ENCODE measurements at regions not wholly inside any gene's neighbourhood (a gene's known extent, or its start where the extent isn't known, plus 50 kb on each side); places are given as distances from the start of the nearest gene placed in this dataset.

GRCh38 chrX:131818297-131818936 lies 204.7 kb upstream of the STK26 start:
- Histone ChIP-seq H3K9me3 (ENCODE audit: control insufficient read depth in 1 of 2, insufficient read depth in 1 of 2, low read depth in 1 of 2, low read length in 2 of 2) (no peaks in the 10 kb centered on the region), H3K9me2 (ENCODE audit: insufficient read depth) (no peaks in the 10 kb centered on the region), H4K20me1 (ENCODE audit: insufficient read depth) (no peaks in the 10 kb centered on the region), H3K36me3 (ENCODE audit: control insufficient read depth in 1 of 2, insufficient read depth in 2 of 2, low read length in 2 of 2) (0 out of 4 replicates have a peak, but pooled peaks cover 0 to 3% of the 10 kb centered on the region in 2 experiments), H3K4me3 (replicated peaks in 1 of 2; ENCODE audit: low read depth in 1 of 2, low read length in 2 of 2) (no peak overlapping the region), H3K27me3 (ENCODE audit: insufficient read depth, low read length) (no peaks in the 10 kb centered on the region), H3K79me2 (ENCODE audit: insufficient read depth, low read length) (no peaks in the 10 kb centered on the region; the same call in 1 of the 2 replicates), H3K27ac (ENCODE audit: low read depth, low read length) (no peak overlapping the region), H3K4me2 (ENCODE audit: low read length) (no peak overlapping the region), H2AFZ (ENCODE audit: low read depth, low read length, poor library complexity, severe bottlenecking) (no peak overlapping the region), H3K9ac (ENCODE audit: low read length) (no peak overlapping the region), H3K4me1 (ENCODE audit: control insufficient read depth in 1 of 2, insufficient read depth in 2 of 2, low read length in 2 of 2) (no peaks in the 10 kb centered on the region)
- intact Hi-C loops (cut with micrococcal nuclease): no loop called here
- BruUV-seq (replicated peaks): no TSS peak
- ATAC-seq (no peak), DNase-seq (ENCODE audit: low read depth, low spot score) (no peak)
- TF ChIP-seq EGR1 (IDR thresholded peaks at IDR 0.05; ENCODE audit: low read depth) (no peak), TCF7L2 (IDR thresholded peaks at IDR 0.05; ENCODE audit: borderline replicate concordance, extremely low read depth, insufficient read depth, insufficient read length) (no peak), YY1 (IDR thresholded peaks at IDR 0.05; ENCODE audit: extremely low read depth, insufficient replicate concordance, low read depth, low read length) (no peak), POLR2A (IDR thresholded peaks at IDR 0.05; ENCODE audit: borderline replicate concordance, extremely low read depth, insufficient read depth, insufficient read length) (no peak), EZH2phosphoT487 (IDR thresholded peaks at IDR 0.05; ENCODE audit: borderline replicate concordance) (no peak), SIN3A (IDR thresholded peaks at IDR 0.05; ENCODE audit: low read depth) (no peak), EZH2 (IDR thresholded peaks at IDR 0.05) (no peak), ELF1 (IDR thresholded peaks at IDR 0.05; ENCODE audit: borderline replicate concordance, low read depth) (no peak), RAD21 (IDR thresholded peaks at IDR 0.05; ENCODE audit: low read depth) (no peak), FOSL1 (IDR thresholded peaks at IDR 0.05; ENCODE audit: low read depth) (no peak), CBX3 (IDR thresholded peaks at IDR 0.05; ENCODE audit: low read depth) (no peak), ZFX (IDR thresholded peaks at IDR 0.05) (no peak), SRF (IDR thresholded peaks at IDR 0.05; ENCODE audit: low read depth) (no peak), POLR2AphosphoS5 (IDR thresholded peaks at IDR 0.05; ENCODE audit: low read depth, low read length) (no peak), ZNF274 (IDR thresholded peaks at IDR 0.05; ENCODE audit: low read depth, low read length) (no peak)
- TF ChIP-seq, protein P1, sequence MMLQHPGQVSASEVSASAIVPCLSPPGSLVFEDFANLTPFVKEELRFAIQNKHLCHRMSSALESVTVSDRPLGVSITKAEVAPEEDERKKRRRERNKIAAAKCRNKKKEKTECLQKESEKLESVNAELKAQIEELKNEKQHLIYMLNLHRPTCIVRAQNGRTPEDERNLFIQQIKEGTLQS (IDR thresholded peaks at IDR 0.05): no peak
- TF ChIP-seq, protein P2, sequence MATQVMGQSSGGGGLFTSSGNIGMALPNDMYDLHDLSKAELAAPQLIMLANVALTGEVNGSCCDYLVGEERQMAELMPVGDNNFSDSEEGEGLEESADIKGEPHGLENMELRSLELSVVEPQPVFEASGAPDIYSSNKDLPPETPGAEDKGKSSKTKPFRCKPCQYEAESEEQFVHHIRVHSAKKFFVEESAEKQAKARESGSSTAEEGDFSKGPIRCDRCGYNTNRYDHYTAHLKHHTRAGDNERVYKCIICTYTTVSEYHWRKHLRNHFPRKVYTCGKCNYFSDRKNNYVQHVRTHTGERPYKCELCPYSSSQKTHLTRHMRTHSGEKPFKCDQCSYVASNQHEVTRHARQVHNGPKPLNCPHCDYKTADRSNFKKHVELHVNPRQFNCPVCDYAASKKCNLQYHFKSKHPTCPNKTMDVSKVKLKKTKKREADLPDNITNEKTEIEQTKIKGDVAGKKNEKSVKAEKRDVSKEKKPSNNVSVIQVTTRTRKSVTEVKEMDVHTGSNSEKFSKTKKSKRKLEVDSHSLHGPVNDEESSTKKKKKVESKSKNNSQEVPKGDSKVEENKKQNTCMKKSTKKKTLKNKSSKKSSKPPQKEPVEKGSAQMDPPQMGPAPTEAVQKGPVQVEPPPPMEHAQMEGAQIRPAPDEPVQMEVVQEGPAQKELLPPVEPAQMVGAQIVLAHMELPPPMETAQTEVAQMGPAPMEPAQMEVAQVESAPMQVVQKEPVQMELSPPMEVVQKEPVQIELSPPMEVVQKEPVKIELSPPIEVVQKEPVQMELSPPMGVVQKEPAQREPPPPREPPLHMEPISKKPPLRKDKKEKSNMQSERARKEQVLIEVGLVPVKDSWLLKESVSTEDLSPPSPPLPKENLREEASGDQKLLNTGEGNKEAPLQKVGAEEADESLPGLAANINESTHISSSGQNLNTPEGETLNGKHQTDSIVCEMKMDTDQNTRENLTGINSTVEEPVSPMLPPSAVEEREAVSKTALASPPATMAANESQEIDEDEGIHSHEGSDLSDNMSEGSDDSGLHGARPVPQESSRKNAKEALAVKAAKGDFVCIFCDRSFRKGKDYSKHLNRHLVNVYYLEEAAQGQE (IDR thresholded peaks at IDR 0.05; ENCODE audit: low read depth): no peak
- TF ChIP-seq, protein P3, sequence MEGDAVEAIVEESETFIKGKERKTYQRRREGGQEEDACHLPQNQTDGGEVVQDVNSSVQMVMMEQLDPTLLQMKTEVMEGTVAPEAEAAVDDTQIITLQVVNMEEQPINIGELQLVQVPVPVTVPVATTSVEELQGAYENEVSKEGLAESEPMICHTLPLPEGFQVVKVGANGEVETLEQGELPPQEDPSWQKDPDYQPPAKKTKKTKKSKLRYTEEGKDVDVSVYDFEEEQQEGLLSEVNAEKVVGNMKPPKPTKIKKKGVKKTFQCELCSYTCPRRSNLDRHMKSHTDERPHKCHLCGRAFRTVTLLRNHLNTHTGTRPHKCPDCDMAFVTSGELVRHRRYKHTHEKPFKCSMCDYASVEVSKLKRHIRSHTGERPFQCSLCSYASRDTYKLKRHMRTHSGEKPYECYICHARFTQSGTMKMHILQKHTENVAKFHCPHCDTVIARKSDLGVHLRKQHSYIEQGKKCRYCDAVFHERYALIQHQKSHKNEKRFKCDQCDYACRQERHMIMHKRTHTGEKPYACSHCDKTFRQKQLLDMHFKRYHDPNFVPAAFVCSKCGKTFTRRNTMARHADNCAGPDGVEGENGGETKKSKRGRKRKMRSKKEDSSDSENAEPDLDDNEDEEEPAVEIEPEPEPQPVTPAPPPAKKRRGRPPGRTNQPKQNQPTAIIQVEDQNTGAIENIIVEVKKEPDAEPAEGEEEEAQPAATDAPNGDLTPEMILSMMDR (IDR thresholded peaks at IDR 0.05 in 2 of 3, conservative IDR thresholded peaks at IDR 0.05 in 1 of 3; ENCODE audit: borderline replicate concordance in 1 of 3, insufficient read depth in 1 of 3, low read depth in 2 of 3, low read length in 2 of 3): no peak
- CTCF ChIA-PET: no interaction called here
- RAD21 ChIA-PET (ENCODE audit: low non-redundant PET in 1 of 2, low total read pairs in 2 of 2, uncharacterized antibody in 2 of 2, unreplicated experiment in 2 of 2): no interaction called here
- POLR2A ChIA-PET: no interaction called here
